Omental fat pad (tissue), 3 donors: ENCODE measurements at regions not wholly inside any gene's neighbourhood (a gene's known extent, or its start where the extent isn't known, plus 50 kb on each side); places are given as distances from the start of the nearest gene placed in this dataset. TPM values are rescaled to one million over a fixed set of nuclear protein-coding genes. Genes with fewer than 3 reads are reported as not detected.
"Not testable (repeated sequence)": the region's sequence is repeated elsewhere in the genome, so short reads cannot be mapped to it uniquely, and the experiment has no call there.

ENCODE experiments used
- ATAC-seq: fragments of 150-250 bp; one replicate; pipeline ENCODE4 v1.9.1; 2016; ENCODE audit warnings: mild to moderate bottlenecking, moderate library complexity; ENCODE audit not compliant: low FRiP score
- DNase-seq: peaks from one replicate; pipeline ENCODE4 v3.0.0-alpha.2; 2019; ENCODE audit warnings: low spot score
- CTCF ChIP-seq, 3 donors: fragments of 450-650 bp; IDR thresholded peaks; one replicate each; pipeline ENCODE4 v1.5.1; 2016 to 2017; ENCODE audit warnings: antibody characterized with exemption in 3 of 3, mild to moderate bottlenecking in 3 of 3, moderate library complexity in 2 of 3
- small RNA-seq: library from RNA; depleted of rRNA; stranded (forward); fragments of <200 nt; gene quantifications from one replicate; pipeline ENCODE3, GENCODE V24; 2016

GRCh38 chrX:2559124-2559523, 58.3 kb upstream of the DHRSX start:
- TF ChIP-seq CTCF (IDR thresholded peaks at IDR 0.05) = no peak
- DNase-seq (no peak), ATAC-seq (no peak)

GRCh38 chrX:2554891-2555290, 54.1 kb upstream of the DHRSX start:
- ATAC-seq (no peak), DNase-seq (no peak)
- no peak for TF ChIP-seq CTCF (IDR thresholded peaks at IDR 0.05)

- ATAC-seq = not testable (repeated sequence)
These were observed 53.3 kb upstream of the DHRSX start for GRCh38 chrX:2554066-2554465.

GRCh38 chrX:2552621-2553201, 51.9 kb upstream of the DHRSX start:
- no peak for DNase-seq
- TF ChIP-seq CTCF (IDR thresholded peaks at IDR 0.05) = no peak
- no peak for ATAC-seq

More at GRCh38 chrX:2554066-2554465, 53.3 kb upstream of the DHRSX start:
- not testable (repeated sequence) for DNase-seq

GRCh38 chrX:2550328-2551020, 49.7 kb upstream of the DHRSX start:
- DNase-seq = no peak

More at GRCh38 chrX:2550328-2551020, 49.7 kb upstream of the DHRSX start:
- ATAC-seq = no peak
- TF ChIP-seq CTCF (IDR thresholded peaks at IDR 0.05) = no peak

Small RNAs in the stretch of these regions (small RNA-seq; reads per million reads assigned to genes)
- gene MIR6089 = not detected
